ENCODE measurements at regions not wholly inside any gene's neighbourhood (a gene's known extent, or its start where the extent isn't known, plus 50 kb on each side); places are given as distances from the start of the nearest gene placed in this dataset.

- no peak for TF ChIP-seq THRAP3 (IDR thresholded peaks at IDR 0.05; ENCODE audit: borderline replicate concordance)
- TF ChIP-seq POLR3G (IDR thresholded peaks at IDR 0.05; ENCODE audit: extremely low read depth, insufficient read length, insufficient replicate concordance): no peak
- TF ChIP-seq, protein P1, sequence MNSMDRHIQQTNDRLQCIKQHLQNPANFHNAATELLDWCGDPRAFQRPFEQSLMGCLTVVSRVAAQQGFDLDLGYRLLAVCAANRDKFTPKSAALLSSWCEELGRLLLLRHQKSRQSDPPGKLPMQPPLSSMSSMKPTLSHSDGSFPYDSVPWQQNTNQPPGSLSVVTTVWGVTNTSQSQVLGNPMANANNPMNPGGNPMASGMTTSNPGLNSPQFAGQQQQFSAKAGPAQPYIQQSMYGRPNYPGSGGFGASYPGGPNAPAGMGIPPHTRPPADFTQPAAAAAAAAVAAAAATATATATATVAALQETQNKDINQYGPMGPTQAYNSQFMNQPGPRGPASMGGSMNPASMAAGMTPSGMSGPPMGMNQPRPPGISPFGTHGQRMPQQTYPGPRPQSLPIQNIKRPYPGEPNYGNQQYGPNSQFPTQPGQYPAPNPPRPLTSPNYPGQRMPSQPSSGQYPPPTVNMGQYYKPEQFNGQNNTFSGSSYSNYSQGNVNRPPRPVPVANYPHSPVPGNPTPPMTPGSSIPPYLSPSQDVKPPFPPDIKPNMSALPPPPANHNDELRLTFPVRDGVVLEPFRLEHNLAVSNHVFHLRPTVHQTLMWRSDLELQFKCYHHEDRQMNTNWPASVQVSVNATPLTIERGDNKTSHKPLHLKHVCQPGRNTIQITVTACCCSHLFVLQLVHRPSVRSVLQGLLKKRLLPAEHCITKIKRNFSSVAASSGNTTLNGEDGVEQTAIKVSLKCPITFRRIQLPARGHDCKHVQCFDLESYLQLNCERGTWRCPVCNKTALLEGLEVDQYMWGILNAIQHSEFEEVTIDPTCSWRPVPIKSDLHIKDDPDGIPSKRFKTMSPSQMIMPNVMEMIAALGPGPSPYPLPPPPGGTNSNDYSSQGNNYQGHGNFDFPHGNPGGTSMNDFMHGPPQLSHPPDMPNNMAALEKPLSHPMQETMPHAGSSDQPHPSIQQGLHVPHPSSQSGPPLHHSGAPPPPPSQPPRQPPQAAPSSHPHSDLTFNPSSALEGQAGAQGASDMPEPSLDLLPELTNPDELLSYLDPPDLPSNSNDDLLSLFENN (IDR thresholded peaks at IDR 0.05; ENCODE audit: low read depth in 2 of 2, low read length in 2 of 2): no peak
- no peak for TF ChIP-seq FOXK2 (conservative IDR thresholded peaks at IDR 0.05 in 1 of 2, IDR thresholded peaks at IDR 0.05 in 1 of 2; ENCODE audit: low read depth in 2 of 2)
Observed at GRCh38 chr12:41956353-41956752, 188.3 kb downstream of the GXYLT1 start (continued).

DNA sequence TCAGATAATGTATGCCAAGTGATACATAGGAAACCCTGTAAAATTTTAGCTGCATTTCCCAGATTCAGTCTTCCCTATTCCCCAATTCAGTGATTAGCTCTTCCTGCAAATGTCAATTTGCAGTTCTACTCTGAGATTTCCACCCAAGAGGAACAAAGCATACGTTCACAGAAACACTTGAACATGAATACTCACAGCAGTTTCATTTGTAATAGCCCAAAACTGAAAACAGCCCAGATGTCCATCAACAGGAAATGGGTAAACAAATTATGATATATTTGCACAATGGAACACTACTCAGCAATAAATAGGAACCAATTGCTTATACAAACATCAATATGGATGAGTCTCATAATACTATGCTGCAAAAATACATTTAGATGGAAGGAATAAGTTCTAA, 194.2 kb downstream of the GXYLT1 start:
- POLR2A ChIA-PET: no interaction called here
- in situ Hi-C loops (cut with MboI): no loop called here
- DNase-seq (ENCODE audit: extremely low read depth in 1 of 4, low spot score in 3 of 4): no peak
- TF ChIP-seq GATAD2B (IDR thresholded peaks at IDR 0.05; ENCODE audit: borderline replicate concordance): no peak
- TF ChIP-seq KDM4B (IDR thresholded peaks at IDR 0.05; ENCODE audit: borderline replicate concordance in 2 of 2, low read depth in 1 of 2): no peak
- TF ChIP-seq MTF1 (CRISPR knock-in tag; IDR thresholded peaks at IDR 0.05; ENCODE audit: borderline replicate concordance): no peak
- no peak for TF ChIP-seq AFF4 (CRISPR knock-in tag; IDR thresholded peaks at IDR 0.05)
- no peak for TF ChIP-seq POLR3A (IDR thresholded peaks at IDR 0.05; ENCODE audit: borderline replicate concordance, extremely low read depth, insufficient read depth, insufficient read length)
- no peak for TF ChIP-seq ADNP (tag; IDR thresholded peaks at IDR 0.05)
- no peak for TF ChIP-seq CCNT2 (IDR thresholded peaks at IDR 0.05; ENCODE audit: borderline replicate concordance, extremely low read depth, insufficient read length, low read depth, low read length)
- TF ChIP-seq SP2 (IDR thresholded peaks at IDR 0.05; ENCODE audit: extremely low read depth, low read depth, low read length, poor library complexity, severe bottlenecking): no peak
- no peak for TF ChIP-seq SNAPC5 (CRISPR knock-in tag; IDR thresholded peaks at IDR 0.05)

More for the DNA sequence above, 194.2 kb downstream of the GXYLT1 start:
- ATAC-seq (no peak), FAIRE-seq (no peak)
- no TSS peak for BruUV-seq (replicated peaks)
- Histone ChIP-seq H3K4me3 (no peak overlapping the region), H3K9ac (ENCODE audit: insufficient read depth in 1 of 2, low read depth in 2 of 2, low read length in 2 of 2) (no peak overlapping the region), H3K27me3 (ENCODE audit: control insufficient read depth in 2 of 2, insufficient read depth in 2 of 2, low read length in 2 of 2) (no peaks in the 10 kb centered on the region), H4K20me1 (replicated peaks; ENCODE audit: control insufficient read depth, insufficient read depth, low read length) (no peaks in the 10 kb centered on the region), H3K4me2 (ENCODE audit: insufficient read depth, low read length) (no peak overlapping the region), H2AFZ (ENCODE audit: low read depth, low read length) (no peak overlapping the region), H3K79me2 (ENCODE audit: control insufficient read depth, insufficient read depth, low read length) (no peaks in the 10 kb centered on the region), H3K4me1 (replicated peaks in 1 of 2; ENCODE audit: control insufficient read depth in 2 of 2, insufficient read depth in 2 of 2, low read length in 2 of 2) (no peaks in the 10 kb centered on the region), H3K9me3 (replicated peaks; ENCODE audit: control insufficient read depth, insufficient read depth, low read depth, low read length) (no peaks in the 10 kb centered on the region), H3K27ac (ENCODE audit: extremely low read depth, low read depth, low read length) (no peak overlapping the region), H3K36me3 (ENCODE audit: control insufficient read depth, insufficient read depth, low read length) (no peaks in the 10 kb centered on the region), H3K9me1 (ENCODE audit: control insufficient read depth, insufficient read depth, low read length) (no peaks in the 10 kb centered on the region)
- CTCF ChIA-PET (ENCODE audit: low intra/inter-chr PET ratio): interaction anchor here (0.6 kb wide), 2 partner anchors 676 to 709 kb away, joined by 3 to 6 read pairs; no protein-coding TSS in a partner anchor
- WGBS (ENCODE audit: insufficient coverage, low coverage, missing lambda C conversion rate): 0% methylated on average over 1 of the region's 1 CpG
- intact Hi-C loops (cut with micrococcal nuclease): no loop called here

Data from K562 (cell line).